Ammon's horn (tissue), 1 donor: ENCODE measurements at regions not wholly inside any gene's neighbourhood (a gene's known extent, or its start where the extent isn't known, plus 50 kb on each side); places are given as distances from the start of the nearest gene placed in this dataset.
"Not testable (repeated sequence)": the region's sequence is repeated elsewhere in the genome, so short reads cannot be mapped to it uniquely, and the experiment has no call there.

Experiments
- DNase-seq: peaks from one replicate; pipeline ENCODE4 v3.0.0-alpha.2; 2016; ENCODE audit warnings: low spot score

- DNase-seq = no peak
Observed at GRCh38 chr7:149334930-149335329, 72.9 kb downstream of the ZNF783 start.

- DNase-seq = no peak
Observed at GRCh38 chr7:149348758-149349369, 86.9 kb downstream of the ZNF783 start.

DNA sequence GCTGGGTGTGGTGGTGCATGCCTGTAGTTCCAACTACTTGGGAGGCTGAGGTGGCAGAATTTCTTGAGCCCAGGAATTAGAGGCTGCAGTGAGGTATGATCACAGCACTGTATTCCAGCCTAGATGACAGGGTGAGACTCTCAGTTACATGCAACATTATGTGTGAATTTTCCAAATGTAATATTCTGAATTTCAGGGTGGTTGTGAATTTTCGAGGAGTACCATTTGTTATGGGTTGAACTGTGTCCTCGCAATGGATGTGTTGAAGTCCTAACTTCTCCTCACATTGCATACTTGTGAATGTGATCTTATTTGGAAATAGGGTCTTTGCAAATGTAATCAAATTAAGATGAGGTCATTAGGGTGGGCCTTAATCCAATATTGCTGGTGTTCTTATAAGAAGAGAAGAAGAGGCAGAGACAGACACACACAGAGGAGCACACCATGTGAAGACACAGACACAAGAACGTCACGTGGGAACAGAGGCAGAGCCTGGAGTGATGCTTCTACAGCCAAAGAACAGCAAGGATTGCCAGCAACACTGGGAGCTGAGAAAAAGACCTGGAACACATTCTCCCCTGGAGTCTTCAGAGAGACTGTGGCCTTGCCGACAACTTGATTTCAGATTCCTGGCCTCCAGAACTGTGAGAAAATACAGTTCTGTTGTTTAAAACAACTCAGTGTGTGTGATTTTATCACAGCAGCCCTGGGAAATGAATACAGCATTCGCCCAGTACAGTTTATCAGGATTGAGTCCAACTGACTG, 91.9 kb downstream of the ZNF783 start:
- peak; percentile 35 for DNase-seq

DNA sequence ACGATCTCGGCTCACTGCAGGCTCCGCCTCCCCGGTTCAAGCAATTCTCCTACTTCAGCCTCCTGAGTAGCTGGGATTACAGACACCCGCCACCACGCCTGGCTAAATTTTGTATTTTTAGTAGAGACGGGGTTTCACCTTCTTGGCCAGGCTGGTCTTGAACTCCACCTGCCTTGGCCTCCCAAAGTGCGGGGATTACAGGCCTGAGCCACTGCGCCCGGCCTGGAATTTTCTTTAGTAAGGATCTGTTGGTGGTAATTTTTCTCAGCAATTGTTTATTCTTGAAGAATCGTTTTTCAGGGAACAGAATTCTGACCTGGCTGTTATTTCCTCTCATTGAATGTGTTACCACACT, 93.0 kb downstream of the ZNF783 start:
- DNase-seq = not testable (repeated sequence)

DNA sequence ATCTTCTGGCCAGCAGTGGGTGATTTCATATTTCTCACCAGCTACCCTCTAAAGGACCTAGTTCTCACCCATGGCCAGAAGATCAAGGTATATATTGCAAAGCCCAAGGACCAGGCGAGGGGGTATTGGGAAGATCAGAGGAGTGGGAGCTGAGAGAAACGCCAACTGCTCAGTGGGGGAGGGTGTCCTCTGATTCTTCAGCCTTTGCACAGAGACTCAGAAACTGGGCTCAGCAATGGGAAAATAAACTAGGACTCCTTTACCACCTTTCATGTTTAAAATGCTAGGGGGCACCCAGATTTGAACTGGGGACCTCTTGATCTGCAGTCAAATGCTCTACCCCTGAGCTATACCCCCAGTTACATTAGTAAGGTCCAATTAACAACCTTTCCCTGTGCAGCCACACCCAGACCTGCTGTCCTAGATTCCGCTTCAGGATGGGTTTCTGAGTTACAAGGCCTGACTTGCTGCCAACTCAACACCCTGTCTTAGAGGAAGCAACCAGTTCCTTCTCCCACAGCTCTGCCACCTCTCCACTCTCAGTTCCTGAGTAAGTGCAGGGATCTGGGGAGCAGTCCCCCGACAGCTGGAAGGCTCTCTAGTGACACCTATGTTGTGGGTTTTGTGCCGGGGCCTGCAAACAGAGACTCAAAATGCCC, 93.5 kb downstream of the ZNF783 start:
- DNase-seq = no peak

DNA sequence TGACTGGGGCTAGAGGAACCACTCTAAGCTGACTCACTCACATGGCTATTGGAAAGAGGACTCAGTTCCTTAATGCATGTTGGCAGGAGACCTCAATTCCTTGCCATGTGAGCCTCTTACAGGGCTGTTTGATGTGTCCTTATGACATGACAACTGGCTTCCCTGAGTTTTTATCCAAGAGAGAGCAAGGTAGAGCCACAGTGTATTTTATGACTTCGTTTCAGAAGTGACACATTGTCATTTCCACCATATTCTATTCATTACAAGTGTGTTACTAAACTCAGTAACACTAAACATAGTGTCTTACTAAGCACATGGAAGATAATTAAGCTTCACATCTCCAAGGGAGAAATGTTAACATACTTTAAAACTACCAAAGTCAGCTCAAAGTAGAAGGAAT, 98.2 kb downstream of the ZNF777 start:
- no peak for DNase-seq

DNA sequence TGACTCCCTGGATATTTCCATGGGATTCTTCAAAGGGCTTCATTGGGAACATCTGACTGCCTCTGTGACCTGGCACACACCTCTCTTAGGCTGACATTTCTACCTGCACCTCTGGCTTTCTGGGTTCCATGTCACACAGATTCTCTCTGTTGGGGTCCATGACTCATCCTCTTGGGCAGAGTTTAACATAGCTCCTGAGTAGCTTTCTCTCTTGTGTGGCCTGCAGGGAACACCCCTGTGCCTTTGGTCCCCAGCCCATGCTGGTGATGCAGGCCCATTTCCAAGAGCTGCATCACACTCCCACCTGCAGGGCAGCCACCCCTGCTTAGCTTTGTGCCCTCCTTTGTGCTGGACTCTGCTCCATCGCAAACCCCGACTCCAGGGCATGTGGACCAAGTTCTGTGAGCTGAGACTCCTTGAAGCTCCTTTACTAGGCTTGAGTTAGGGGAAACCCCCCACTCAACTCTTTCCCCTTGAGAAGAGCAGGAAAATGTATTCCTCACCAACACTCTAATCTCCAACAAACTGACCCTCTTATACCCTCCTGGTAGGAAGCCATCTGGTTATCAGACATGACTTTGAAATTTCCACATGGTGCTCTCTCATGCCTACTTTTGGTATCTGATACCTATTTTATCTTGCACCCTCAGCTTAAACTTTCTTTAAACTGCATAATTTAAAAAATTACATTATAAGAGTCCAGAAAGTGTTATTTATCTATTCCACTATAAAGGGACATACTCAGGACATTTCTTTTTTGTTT, 93.3 kb downstream of the ZNF777 start:
- no peak for DNase-seq

DNA sequence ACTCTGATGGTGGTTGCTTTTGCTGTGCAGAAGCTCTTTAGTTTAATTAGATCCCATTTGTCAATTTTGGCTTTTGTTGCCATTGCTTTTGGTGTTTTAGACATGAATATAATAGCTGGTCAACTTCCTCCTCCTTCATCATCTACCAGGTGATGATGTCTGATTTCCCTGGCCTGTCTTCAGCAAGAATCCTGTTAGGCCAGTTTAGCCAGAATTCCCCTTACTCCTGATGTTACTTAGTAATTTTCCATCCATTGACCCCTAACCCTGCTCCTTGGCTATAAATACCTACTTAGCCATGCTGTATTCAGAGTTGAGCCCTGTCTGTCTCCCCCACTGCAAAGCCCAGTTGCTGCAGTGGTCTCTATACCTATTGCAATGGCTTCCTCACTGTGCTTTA, 91.4 kb downstream of the ZNF777 start:
- no peak for DNase-seq

- DNase-seq = no peak
Observed at GRCh38 chr7:149370790-149371189, 90.1 kb downstream of the ZNF777 start.

GRCh38 chr7:149373089-149373488, 87.8 kb downstream of the ZNF777 start:
- DNase-seq = no peak

GRCh38 chr7:149375234-149376008, 85.4 kb downstream of the ZNF777 start:
- DNase-seq = no peak

DNA sequence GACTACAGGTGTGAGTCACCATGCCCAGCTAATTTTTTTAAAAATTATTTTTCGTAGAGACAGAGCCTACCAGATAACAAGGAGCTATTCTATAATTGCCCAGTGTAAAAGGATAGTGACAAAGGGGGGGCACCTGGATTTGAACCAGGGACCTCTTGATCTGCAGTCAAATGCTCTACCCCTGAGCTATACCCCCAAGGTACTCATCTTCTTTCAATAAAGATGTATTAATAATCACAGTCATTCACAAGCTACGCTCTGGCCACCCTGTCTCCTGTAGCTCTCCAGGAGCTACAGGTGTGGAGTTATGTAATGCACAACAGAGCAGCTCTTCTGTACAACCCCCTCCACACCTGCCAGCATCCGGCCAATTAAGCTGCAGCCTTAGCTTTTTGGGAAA, 83.5 kb downstream of the ZNF777 start:
- no peak for DNase-seq

DNA sequence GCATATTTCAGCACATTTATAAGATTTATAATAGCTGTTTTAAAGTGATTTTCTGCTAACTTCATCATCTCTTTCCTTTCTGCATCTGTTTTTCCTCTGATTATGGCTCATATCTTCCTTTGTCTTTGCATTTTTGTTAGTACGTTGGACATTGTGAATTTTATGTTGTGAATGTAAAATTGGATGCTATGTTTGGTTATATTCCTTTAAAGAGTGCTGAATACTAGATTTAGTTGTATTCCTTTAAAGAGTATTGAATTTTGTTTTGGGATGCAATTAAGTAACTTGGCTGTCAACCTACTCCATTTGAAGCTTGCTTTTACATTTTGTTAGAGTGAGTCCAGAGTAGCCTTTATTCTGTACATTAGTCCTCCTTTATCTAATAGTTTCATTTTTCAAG, 81.2 kb downstream of the ZNF777 start:
- no peak for DNase-seq

- no peak for DNase-seq
Observed at GRCh38 chr7:149381245-149381644, 79.6 kb downstream of the ZNF777 start.
